T-helper 2 cell treated with Interferon-gamma antibody and Interleukin-4, amounts not matched to agents 100 ng/mL and 5 ng/mL, for 36 hours (primary cell): ENCODE measurements at regions not wholly inside any gene's neighbourhood (a gene's known extent, or its start where the extent isn't known, plus 50 kb on each side); places are given as distances from the start of the nearest gene placed in this dataset.

Experiments
- intact Hi-C: fragments of 100-400 bp; cut with micrococcal nuclease; formaldehyde crosslinking; loops from one replicate; pipeline ENCODE4 v1.15.1; 2023

DNA sequence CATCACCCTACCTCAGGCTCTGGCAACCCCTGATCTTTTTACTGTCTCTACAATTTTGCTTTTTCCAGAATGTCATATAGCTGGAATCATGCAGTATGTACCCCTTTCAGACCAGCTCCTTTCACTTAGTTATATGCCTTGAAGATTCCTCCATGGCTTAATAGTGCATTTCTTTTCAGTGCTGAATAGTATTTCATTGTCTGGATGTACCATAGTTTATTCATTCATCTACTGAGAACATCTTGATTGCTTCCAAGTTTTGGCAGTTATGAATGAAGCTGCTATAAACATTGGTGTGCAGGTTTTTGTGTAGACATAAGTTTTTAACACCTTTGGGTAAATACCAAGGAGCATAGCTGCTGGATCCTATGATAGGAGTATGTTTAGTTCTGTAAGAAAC is 50.8 kb upstream of the ANP32A start:
- intact Hi-C loops = no loop called here

DNA sequence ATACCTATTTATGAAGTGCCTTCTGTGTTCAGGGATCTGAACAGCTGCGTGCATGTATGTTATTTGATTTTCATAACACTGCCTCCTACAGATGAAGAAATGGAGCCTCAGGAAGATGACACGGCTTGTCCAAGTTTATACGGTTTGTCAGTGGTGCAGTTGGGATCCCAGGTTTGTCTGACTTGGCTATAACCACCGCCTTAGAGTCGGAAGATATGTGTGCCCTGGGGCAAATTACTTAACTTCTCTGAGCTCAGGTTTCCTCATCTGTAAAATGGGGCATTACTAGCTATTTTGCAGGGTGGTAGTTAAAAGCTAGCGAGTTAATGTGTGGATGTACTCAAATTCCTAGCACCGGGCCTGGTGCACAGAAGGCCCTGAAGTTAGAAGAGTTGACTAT is 54.1 kb upstream of the ANP32A start:
- intact Hi-C loops = loop anchor here (1.0 to 2.0 kb wide), 2 partner anchors 91 to 320 kb away; no protein-coding TSS in a partner anchor

DNA sequence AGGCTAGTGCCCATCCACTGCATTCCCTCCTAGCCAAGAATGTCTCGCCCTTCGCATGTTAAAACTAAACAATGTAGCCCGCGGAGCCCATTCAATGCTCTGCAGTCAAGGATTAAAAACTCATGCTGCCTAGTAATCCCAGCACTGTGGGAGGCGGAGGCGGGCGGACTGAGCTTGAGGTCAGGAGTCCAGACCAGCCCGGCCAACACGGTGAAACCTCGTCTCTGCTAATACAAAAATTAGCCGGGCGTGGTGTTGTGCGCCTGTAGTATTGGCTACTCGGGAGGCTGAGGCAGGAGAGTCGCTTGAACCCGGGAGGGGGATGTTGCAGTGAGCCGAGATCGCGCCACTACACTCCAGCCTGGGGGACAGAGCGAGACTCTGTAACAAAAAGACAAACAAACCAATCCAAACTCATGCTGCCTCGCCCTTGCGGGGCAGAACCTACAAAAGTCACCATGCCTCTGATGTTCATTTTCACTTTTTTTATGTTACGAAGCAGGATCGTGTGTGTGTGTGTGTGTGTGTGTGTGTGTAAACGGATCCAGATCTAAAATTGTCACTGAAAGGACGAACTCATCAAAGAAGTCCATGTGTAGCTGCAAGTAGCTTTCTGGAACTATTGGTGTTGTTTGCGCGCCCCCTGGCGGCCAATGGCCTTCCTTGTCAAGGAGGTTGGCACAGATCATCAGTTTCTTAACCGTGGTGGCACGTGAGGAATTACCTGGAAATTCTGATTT is 54.8 kb upstream of the SPESP1 start:
- intact Hi-C loops = loop anchor here (1.0 to 2.0 kb wide), 3 partner anchors 92 to 321 kb away; no protein-coding TSS in a partner anchor

DNA sequence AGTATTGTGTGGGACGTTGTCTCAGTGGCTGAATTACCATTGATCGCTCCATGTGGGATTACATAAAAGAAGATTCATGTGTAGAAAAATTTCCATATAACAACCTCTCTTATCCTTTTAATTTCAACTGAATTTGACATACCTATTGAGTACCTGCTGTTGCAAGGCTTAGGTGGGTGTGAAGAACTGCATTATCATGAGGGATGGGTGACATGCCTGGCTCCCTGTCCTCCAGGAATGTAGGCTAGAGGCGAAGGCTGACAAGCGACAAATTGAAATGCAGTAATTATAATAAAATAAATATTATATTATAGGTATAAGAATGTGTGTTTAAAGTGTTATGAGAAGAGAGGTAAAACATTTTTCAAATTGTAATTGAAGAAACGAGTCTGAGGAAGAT is 52.7 kb upstream of the SPESP1 start:
- intact Hi-C loops = no loop called here

DNA sequence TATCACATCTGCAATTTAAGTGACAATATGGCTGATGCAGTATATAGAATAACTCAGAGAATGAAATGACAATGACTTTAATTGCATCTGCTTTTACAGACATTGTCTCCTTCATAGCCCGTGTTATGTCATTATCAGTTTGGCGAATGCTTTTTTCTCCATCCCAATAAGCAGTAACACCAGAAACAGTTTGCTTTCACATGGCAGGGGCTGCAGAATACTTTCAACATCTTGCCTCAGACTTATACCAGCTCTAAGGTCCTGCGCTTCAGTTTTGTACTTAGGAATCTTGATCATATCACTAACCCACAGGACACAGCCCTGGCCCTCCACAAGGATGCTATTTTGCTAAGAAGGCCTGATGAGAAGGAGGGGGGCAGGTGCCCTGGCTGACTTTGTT is 49.9 kb upstream of the SPESP1 start:
- intact Hi-C loops = no loop called here
